ENCODE measurements at regions not wholly inside any gene's neighbourhood (a gene's known extent, or its start where the extent isn't known, plus 50 kb on each side); places are given as distances from the start of the nearest gene placed in this dataset.

DNA sequence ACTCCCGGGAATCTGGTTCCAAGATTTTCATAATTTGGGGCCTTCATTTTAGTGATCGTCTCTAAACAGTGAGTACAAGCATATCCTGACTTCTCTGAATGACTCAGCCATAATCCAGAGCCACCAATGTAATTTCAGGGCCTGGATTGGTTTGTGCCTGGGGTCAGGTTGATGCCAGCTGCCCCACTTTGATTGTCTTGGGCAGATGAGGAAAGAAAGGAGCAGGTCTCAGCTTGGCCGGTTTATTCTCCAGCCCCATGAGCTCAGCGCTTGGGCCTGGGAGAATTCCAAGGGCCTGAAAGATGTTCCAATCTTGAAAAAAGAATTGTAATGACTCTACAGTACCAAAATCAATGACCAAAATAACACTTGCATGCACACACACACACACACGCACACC is 71.2 kb upstream of the ECE1 start:
- Histone ChIP-seq H3K9me3 (no peaks in the 10 kb centered on the region), H3K27me3 (no peaks in the 10 kb centered on the region), H3K36me3 (no peaks in the 10 kb centered on the region), H3K4me3 (no peak overlapping the region), H3K4me1 (no peaks in the 10 kb centered on the region), H3K27ac (no peak overlapping the region)
- TF ChIP-seq, protein P1, sequence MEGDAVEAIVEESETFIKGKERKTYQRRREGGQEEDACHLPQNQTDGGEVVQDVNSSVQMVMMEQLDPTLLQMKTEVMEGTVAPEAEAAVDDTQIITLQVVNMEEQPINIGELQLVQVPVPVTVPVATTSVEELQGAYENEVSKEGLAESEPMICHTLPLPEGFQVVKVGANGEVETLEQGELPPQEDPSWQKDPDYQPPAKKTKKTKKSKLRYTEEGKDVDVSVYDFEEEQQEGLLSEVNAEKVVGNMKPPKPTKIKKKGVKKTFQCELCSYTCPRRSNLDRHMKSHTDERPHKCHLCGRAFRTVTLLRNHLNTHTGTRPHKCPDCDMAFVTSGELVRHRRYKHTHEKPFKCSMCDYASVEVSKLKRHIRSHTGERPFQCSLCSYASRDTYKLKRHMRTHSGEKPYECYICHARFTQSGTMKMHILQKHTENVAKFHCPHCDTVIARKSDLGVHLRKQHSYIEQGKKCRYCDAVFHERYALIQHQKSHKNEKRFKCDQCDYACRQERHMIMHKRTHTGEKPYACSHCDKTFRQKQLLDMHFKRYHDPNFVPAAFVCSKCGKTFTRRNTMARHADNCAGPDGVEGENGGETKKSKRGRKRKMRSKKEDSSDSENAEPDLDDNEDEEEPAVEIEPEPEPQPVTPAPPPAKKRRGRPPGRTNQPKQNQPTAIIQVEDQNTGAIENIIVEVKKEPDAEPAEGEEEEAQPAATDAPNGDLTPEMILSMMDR (IDR thresholded peaks at IDR 0.05), result no peak
- WGBS, 2 donors, result 83 to 93% methylated on average over 5 of the region's 5 CpGs
- DNase-seq, result no peak
- intact Hi-C loops (cut with DNase I), result no loop called here
- no peak for ATAC-seq

DNA sequence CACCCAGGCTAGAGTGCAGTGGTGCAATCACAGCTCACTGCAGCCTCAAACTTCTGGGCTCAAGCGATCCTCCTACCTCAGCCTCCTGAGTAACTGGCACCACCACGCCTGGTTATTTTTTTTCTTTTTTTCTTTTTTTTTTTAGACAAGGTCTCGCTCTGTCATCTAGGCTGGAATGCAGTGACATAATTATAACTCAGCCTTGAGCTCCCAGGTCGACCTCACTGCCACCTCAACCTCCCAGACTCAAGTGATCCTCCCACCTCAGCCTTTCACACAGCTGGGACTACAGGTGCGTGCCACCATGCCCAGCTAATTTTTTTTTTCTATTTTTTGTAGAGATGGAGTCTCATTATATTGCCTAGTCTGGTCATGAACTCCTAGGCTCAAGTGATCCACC is 66.9 kb upstream of the ECE1 start:
- no peak for DNase-seq
- WGBS, 2 donors, result 75 to 88% methylated on average over 5 of the region's 5 CpGs
- no peak for ATAC-seq
- no peaks in the 10 kb centered on the region for H3K27me3 ChIP-seq
- intact Hi-C loops (cut with DNase I), result no loop called here
- TF ChIP-seq, protein P1 (IDR thresholded peaks at IDR 0.05), result no peak
- no peaks in the 10 kb centered on the region for H3K36me3 ChIP-seq
- no peaks in the 10 kb centered on the region for H3K9me3 ChIP-seq
- no peak overlapping the region for H3K27ac ChIP-seq
- no peaks in the 10 kb centered on the region for H3K4me1 ChIP-seq
- no peak overlapping the region for H3K4me3 ChIP-seq

DNA sequence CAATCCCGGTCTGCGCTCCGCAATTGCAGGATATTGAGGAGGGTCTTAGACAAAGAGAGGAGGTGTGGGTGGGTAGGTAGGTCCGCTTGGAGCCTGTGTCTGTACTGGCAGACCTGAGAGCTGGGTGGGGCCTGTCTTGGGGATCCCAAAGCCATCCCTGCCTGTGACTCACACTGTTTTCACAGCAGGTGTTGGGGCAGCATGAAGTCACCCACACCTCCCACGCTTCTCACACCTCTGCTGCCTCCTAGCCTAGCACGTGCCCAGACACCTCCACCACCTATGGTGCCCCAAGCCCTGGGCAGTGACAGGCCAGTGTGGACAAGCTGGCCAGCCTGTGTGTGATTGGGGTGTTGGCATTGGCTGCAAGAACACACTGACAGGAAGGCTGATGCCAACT is 65.7 kb upstream of the ECE1 start:
- DNase-seq (no peak), ATAC-seq (peak in 1 of 8 donors; percentile 15)
- no peak overlapping the region for H3K27ac ChIP-seq
- no peaks in the 10 kb centered on the region for H3K9me3 ChIP-seq
- H3K4me1 ChIP-seq, result no peaks in the 10 kb centered on the region
- no peaks in the 10 kb centered on the region for H3K36me3 ChIP-seq
- no peaks in the 10 kb centered on the region for H3K27me3 ChIP-seq
- no peak overlapping the region for H3K4me3 ChIP-seq
- 74 to 85% methylated on average over 6 of the region's 6 CpGs for WGBS, 2 donors
- TF ChIP-seq, protein P1 (IDR thresholded peaks at IDR 0.05), result no peak
- intact Hi-C loops (cut with DNase I), result no loop called here

DNA sequence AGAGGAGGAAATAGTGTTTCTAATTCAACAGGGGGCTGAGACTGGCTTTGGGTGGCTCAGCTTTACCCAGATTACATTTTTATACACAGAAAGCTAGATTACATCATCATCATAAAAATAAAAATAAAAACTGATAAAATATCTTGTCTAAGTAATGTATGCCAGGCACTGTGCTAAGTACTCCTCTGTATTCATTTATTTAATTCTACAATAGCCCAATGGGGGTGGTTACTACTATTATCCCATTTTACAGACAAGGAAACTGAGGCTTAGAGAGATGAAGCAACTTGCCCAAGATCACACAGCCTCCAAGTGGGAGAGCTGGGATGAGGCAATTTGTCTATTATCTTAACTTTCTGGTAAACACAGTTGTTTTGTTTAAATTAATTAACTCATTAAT is 62.3 kb upstream of the ECE1 start:
- no peaks in the 10 kb centered on the region for H3K9me3 ChIP-seq
- no peaks in the 10 kb centered on the region for H3K36me3 ChIP-seq
- intact Hi-C loops (cut with DNase I), result no loop called here
- no peak overlapping the region for H3K4me3 ChIP-seq
- H3K27ac ChIP-seq, result no peak overlapping the region
- no peaks in the 10 kb centered on the region for H3K4me1 ChIP-seq
- DNase-seq (no peak), ATAC-seq (no peak)
- TF ChIP-seq, protein P1 (IDR thresholded peaks at IDR 0.05), result no peak
- peaks cover 0 to 9% (median 0%) of the 10 kb centered on the region in 7 donors for H3K27me3 ChIP-seq

DNA sequence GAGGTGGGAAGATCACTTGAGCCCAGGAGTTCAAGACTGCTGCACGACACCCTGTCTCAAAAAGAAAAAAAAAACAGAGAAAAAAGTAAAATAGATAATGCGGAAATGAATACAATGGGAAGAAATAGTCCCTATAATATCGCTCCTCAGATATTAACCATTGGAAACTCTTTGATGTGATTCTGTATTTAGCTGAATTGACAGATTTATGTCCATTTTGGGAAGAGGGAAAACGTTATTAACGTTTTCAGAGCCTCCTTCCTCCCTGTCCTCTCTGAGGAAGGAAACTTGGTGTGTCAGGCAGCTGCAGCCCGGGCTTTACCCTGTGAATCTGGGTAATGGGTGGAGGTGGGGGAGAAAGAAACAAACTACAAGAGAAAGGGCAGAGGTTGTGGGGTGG is 61.6 kb upstream of the ECE1 start:
- ATAC-seq (no peak), DNase-seq (no peak)
- TF ChIP-seq, protein P1 (IDR thresholded peaks at IDR 0.05), result no peak
- H3K27me3 ChIP-seq, result peaks cover 0 to 16% (median 0%) of the 10 kb centered on the region in 7 donors
- H3K36me3 ChIP-seq, result no peaks in the 10 kb centered on the region
- intact Hi-C loops (cut with DNase I), result no loop called here
- H3K4me3 ChIP-seq, result no peak overlapping the region
- no peak overlapping the region for H3K27ac ChIP-seq
- H3K9me3 ChIP-seq, result no peaks in the 10 kb centered on the region
- peaks cover 0 to 2% (median 0%) of the 10 kb centered on the region in 9 donors for H3K4me1 ChIP-seq
- WGBS, 2 donors, result 71 to 72% methylated on average over 6 of the region's 6 CpGs

Data from heart right ventricle (tissue), 16 donors.